GM23338 (cell line): ENCODE measurements at regions not wholly inside any gene's neighbourhood (a gene's known extent, or its start where the extent isn't known, plus 50 kb on each side); places are given as distances from the start of the nearest gene placed in this dataset.

Source experiments
- ATAC-seq: fragments of 200-7000 bp; cut with Tn5 transposase; 3 replicates; pipeline ENCODE4 v1.9.1; 2020
- DNase-seq: peaks from one replicate; pipeline ENCODE4 v3.0.0-alpha.2; 2015; ENCODE audit warnings: low spot score
- H2AFZ ChIP-seq: fragments of 200-600 bp; sonication (generic); 2 replicates; pipeline ENCODE4 v1.8.0; 2016; ENCODE audit warnings: antibody characterized with exemption, mild to moderate bottlenecking, moderate library complexity
- H3F3A ChIP-seq: fragments of 200-600 bp; sonication (generic); replicated peaks from 2 replicates; pipeline ENCODE4 v1.8.0; 2017; ENCODE audit warnings: antibody characterized with exemption, mixed run types, low read depth
- H3K27ac ChIP-seq: fragments of 200-600 bp; sonication (generic); 2 replicates; pipeline ENCODE4 v1.6.1; 2016; ENCODE audit warnings: low read depth
- H3K27me3 ChIP-seq: fragments of 200-600 bp; sonication (generic); 2 replicates; pipeline ENCODE4 v1.8.0; 2016; ENCODE audit warnings: mild to moderate bottlenecking, mixed run types, moderate library complexity; ENCODE audit not compliant: insufficient read depth
- H3K36me3 ChIP-seq: fragments of 200-600 bp; sonication (generic); 2 replicates; pipeline ENCODE4 v1.8.0; 2016; ENCODE audit warnings: mild to moderate bottlenecking; ENCODE audit not compliant: insufficient read depth
- H3K4me1 ChIP-seq: fragments of 200-600 bp; sonication (generic); 2 replicates; pipeline ENCODE4 v1.8.0; 2016; ENCODE audit warnings: mild to moderate bottlenecking, moderate library complexity; ENCODE audit not compliant: insufficient read depth
- H3K4me2 ChIP-seq: fragments of 200-600 bp; sonication (generic); 2 replicates; pipeline ENCODE4 v1.7.1; 2017; ENCODE audit warnings: mixed run types
- H3K4me3 ChIP-seq: fragments of 200-600 bp; sonication (generic); 2 replicates; pipeline ENCODE4 v1.6.1; 2016; ENCODE audit warnings: mixed run types
- H3K79me2 ChIP-seq: fragments of 200-600 bp; sonication (generic); replicated peaks from 2 replicates; pipeline ENCODE4 v1.8.0; 2017; ENCODE audit warnings: mild to moderate bottlenecking; ENCODE audit not compliant: insufficient read depth
- H3K9me2 ChIP-seq: fragments of 200-600 bp; sonication (generic); 2 replicates; pipeline ENCODE4 v1.8.0; 2017; ENCODE audit not compliant: insufficient read depth
- H4K20me1 ChIP-seq: fragments of 200-600 bp; sonication (generic); replicated peaks from 2 replicates; pipeline ENCODE4 v1.8.0; 2017; ENCODE audit warnings: mild to moderate bottlenecking; ENCODE audit not compliant: insufficient read depth
- H3K27ac Mint-ChIP-seq: 2 replicates; pipeline ENCODE4 v1.8.0; 2020; ENCODE audit warnings: inconsistent platforms, mild to moderate bottlenecking, moderate library complexity, mixed read lengths
- H3K27me3 Mint-ChIP-seq: 3 replicates; pipeline ENCODE4 v1.8.0; 2022; ENCODE audit warnings: low read depth, mild to moderate bottlenecking, moderate library complexity, mixed read lengths, inconsistent platforms; ENCODE audit not compliant: insufficient read depth, poor library complexity
- H3K36me3 Mint-ChIP-seq: 3 replicates; pipeline ENCODE4 v1.8.0; 2021; ENCODE audit warnings: low read depth, mild to moderate bottlenecking, inconsistent platforms, moderate library complexity, mixed read lengths
- H3K4me1 Mint-ChIP-seq: 3 replicates; pipeline ENCODE4 v1.8.0; 2020; ENCODE audit warnings: mild to moderate bottlenecking, inconsistent platforms, mixed read lengths
- H3K4me3 Mint-ChIP-seq: 3 replicates; pipeline ENCODE4 v1.8.0; 2021; ENCODE audit warnings: moderate library complexity, mild to moderate bottlenecking, inconsistent platforms, mixed read lengths
- H3K9me3 Mint-ChIP-seq: 3 replicates; pipeline ENCODE4 v1.8.0; 2020; ENCODE audit warnings: moderate library complexity, mild to moderate bottlenecking, inconsistent platforms, mixed read lengths
- CREB1 ChIP-seq: fragments of 250-450 bp; sonication (Bioruptor Pico); IDR thresholded peaks from 2 replicates; pipeline ENCODE4 v1.5.0; 2020; ENCODE audit warnings: low read depth, mild to moderate bottlenecking, moderate library complexity
- CTCF ChIP-seq, 2 experiments: fragments of 200-600 bp in 1 of 2; sonication (generic) in 1 of 2; conservative IDR thresholded peaks; 2 replicates each; pipeline versions ENCODE4 v1.5.1 to v1.6.1; 2016 to 2017; ENCODE audit warnings: antibody characterized with exemption in 2 of 2, low read depth in 2 of 2, mild to moderate bottlenecking in 2 of 2, moderate library complexity in 1 of 2
- EZH2phosphoT487 ChIP-seq: fragments of 200-600 bp; sonication (generic); IDR thresholded peaks from one replicate; pipeline ENCODE4 v1.8.1; 2018; ENCODE audit warnings: antibody characterized with exemption; ENCODE audit not compliant: unreplicated experiment
- JUNB ChIP-seq: IDR thresholded peaks from one replicate; pipeline ENCODE4 v1.6.1; 2016; ENCODE audit warnings: antibody characterized with exemption; ENCODE audit not compliant: unreplicated experiment
- POLR2AphosphoS5 ChIP-seq: IDR thresholded peaks from 2 replicates; pipeline ENCODE4 v1.6.1; 2016; ENCODE audit warnings: antibody characterized with exemption, low read depth
- STAT1 ChIP-seq: IDR thresholded peaks from one replicate; pipeline ENCODE4 v1.6.1; 2016; ENCODE audit warnings: antibody characterized with exemption; ENCODE audit not compliant: unreplicated experiment
- ZNF114 ChIP-seq: fragments of 250-450 bp; sonication (Bioruptor Pico); IDR thresholded peaks from 2 replicates; pipeline ENCODE4 v1.5.0; 2020; ENCODE audit warnings: mild to moderate bottlenecking, moderate library complexity
- TF ChIP-seq, protein P1 (sequence below): fragments of 250-450 bp; sonication (Bioruptor Pico); IDR thresholded peaks from 2 replicates; pipeline ENCODE4 v1.5.0; 2020; ENCODE audit warnings: mild to moderate bottlenecking, moderate library complexity
- TF ChIP-seq, protein P2 (sequence below): IDR thresholded peaks from 2 replicates; pipeline ENCODE4 v1.6.1; 2016; ENCODE audit warnings: antibody characterized with exemption
- TF ChIP-seq, protein P3 (sequence below): IDR thresholded peaks from one replicate; pipeline ENCODE4 v1.6.1; 2018; ENCODE audit warnings: antibody characterized with exemption; ENCODE audit not compliant: unreplicated experiment

DNA sequence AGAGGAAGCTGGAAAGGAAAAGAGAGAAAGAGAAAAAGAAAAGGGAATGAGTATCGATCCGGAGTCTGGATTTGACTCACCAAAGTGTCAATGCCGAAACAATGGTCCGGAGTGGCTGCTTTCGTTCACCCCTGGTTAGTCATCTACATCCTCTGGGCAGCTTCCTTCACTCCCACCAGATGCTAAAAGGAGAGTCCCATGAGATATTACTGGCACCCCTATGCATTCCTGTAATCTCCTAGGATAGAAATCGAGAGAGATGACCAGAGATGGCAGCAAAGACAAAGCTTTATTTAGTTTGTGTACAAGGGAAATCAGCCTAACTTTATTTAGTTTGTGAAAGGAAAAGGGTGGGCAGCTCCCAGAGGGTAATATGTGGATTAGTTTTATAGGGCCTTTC is 622.2 kb downstream of the ZPLD1 start:
- Histone ChIP-seq H3K36me3 (no peaks in the 10 kb centered on the region), H3K9me2 (0 out of 2 replicates have a peak, but pooled peaks cover 14% of the 10 kb centered on the region), H3K27me3 (no peaks in the 10 kb centered on the region), H3K4me3 (no peak overlapping the region), H3F3A (no peaks in the 10 kb centered on the region), H4K20me1 (no peaks in the 10 kb centered on the region), H2AFZ (peak overlapping the region; percentile 54; the same call in 1 of the 2 replicates), H3K4me2 (no peak overlapping the region), H3K27ac (no peak overlapping the region), H3K79me2 (no peaks in the 10 kb centered on the region), H3K4me1 (no peaks in the 10 kb centered on the region)
- no peak overlapping the region for H3K27ac Mint-ChIP-seq
- H3K9me3 Mint-ChIP-seq = no peaks in the 10 kb centered on the region
- H3K4me3 Mint-ChIP-seq = no peak overlapping the region
- no peak for ATAC-seq
- H3K36me3 Mint-ChIP-seq = no peaks in the 10 kb centered on the region
- H3K27me3 Mint-ChIP-seq = peaks cover 3% of the 10 kb centered on the region
- TF ChIP-seq, protein P1, sequence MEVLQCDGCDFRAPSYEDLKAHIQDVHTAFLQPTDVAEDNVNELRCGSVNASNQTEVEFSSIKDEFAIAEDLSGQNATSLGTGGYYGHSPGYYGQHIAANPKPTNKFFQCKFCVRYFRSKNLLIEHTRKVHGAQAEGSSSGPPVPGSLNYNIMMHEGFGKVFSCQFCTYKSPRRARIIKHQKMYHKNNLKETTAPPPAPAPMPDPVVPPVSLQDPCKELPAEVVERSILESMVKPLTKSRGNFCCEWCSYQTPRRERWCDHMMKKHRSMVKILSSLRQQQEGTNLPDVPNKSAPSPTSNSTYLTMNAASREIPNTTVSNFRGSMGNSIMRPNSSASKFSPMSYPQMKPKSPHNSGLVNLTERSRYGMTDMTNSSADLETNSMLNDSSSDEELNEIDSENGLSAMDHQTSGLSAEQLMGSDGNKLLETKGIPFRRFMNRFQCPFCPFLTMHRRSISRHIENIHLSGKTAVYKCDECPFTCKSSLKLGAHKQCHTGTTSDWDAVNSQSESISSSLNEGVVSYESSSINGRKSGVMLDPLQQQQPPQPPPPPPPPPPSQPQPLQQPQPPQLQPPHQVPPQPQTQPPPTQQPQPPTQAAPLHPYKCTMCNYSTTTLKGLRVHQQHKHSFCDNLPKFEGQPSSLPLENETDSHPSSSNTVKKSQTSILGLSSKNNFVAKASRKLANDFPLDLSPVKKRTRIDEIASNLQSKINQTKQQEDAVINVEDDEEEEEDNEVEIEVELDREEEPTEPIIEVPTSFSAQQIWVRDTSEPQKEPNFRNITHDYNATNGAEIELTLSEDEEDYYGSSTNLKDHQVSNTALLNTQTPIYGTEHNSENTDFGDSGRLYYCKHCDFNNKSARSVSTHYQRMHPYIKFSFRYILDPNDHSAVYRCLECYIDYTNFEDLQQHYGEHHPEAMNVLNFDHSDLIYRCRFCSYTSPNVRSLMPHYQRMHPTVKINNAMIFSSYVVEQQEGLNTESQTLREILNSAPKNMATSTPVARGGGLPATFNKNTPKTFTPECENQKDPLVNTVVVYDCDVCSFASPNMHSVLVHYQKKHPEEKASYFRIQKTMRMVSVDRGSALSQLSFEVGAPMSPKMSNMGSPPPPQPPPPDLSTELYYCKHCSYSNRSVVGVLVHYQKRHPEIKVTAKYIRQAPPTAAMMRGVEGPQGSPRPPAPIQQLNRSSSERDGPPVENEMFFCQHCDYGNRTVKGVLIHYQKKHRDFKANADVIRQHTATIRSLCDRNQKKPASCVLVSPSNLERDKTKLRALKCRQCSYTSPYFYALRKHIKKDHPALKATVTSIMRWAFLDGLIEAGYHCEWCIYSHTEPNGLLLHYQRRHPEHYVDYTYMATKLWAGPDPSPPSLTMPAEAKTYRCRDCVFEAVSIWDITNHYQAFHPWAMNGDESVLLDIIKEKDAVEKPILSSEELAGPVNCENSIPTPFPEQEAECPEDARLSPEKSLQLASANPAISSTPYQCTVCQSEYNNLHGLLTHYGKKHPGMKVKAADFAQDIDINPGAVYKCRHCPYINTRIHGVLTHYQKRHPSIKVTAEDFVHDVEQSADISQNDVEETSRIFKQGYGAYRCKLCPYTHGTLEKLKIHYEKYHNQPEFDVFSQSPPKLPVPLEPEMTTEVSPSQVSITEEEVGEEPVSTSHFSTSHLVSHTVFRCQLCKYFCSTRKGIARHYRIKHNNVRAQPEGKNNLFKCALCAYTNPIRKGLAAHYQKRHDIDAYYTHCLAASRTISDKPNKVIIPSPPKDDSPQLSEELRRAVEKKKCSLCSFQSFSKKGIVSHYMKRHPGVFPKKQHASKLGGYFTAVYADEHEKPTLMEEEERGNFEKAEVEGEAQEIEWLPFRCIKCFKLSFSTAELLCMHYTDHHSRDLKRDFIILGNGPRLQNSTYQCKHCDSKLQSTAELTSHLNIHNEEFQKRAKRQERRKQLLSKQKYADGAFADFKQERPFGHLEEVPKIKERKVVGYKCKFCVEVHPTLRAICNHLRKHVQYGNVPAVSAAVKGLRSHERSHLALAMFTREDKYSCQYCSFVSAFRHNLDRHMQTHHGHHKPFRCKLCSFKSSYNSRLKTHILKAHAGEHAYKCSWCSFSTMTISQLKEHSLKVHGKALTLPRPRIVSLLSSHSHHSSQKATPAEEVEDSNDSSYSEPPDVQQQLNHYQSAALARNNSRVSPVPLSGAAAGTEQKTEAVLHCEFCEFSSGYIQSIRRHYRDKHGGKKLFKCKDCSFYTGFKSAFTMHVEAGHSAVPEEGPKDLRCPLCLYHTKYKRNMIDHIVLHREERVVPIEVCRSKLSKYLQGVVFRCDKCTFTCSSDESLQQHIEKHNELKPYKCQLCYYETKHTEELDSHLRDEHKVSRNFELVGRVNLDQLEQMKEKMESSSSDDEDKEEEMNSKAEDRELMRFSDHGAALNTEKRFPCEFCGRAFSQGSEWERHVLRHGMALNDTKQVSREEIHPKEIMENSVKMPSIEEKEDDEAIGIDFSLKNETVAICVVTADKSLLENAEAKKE (CRISPR knock-in tag) = no peak
- TF ChIP-seq STAT1 (no peak), EZH2phosphoT487 (no peak)
- TF ChIP-seq, protein P2, sequence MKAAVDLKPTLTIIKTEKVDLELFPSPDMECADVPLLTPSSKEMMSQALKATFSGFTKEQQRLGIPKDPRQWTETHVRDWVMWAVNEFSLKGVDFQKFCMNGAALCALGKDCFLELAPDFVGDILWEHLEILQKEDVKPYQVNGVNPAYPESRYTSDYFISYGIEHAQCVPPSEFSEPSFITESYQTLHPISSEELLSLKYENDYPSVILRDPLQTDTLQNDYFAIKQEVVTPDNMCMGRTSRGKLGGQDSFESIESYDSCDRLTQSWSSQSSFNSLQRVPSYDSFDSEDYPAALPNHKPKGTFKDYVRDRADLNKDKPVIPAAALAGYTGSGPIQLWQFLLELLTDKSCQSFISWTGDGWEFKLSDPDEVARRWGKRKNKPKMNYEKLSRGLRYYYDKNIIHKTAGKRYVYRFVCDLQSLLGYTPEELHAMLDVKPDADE = no peak
- peaks cover 10% of the 10 kb centered on the region; the same call in 2 of the 3 replicates for H3K4me1 Mint-ChIP-seq
- DNase-seq = no peak

GRCh38 chr3:103057487-103057886 is 622.7 kb downstream of the ZPLD1 start:
- Mint-ChIP-seq H3K9me3 (no peaks in the 10 kb centered on the region), H3K36me3 (no peaks in the 10 kb centered on the region), H3K4me1 (peaks cover 10% of the 10 kb centered on the region; the same call in 2 of the 3 replicates), H3K27me3 (peaks cover 3% of the 10 kb centered on the region), H3K4me3 (no peak overlapping the region), H3K27ac (no peak overlapping the region)
- no peak overlapping the region for H2AFZ ChIP-seq
- no peak for DNase-seq
- H3K36me3 ChIP-seq = no peaks in the 10 kb centered on the region
- H3K4me1 ChIP-seq = no peaks in the 10 kb centered on the region
- no peak for ATAC-seq
- H3K27ac ChIP-seq = no peak overlapping the region
- no peak overlapping the region for H3K4me3 ChIP-seq
- no peaks in the 10 kb centered on the region for H4K20me1 ChIP-seq
- H3K27me3 ChIP-seq = no peaks in the 10 kb centered on the region
- H3K79me2 ChIP-seq = no peaks in the 10 kb centered on the region
- H3K4me2 ChIP-seq = no peak overlapping the region
- H3K9me2 ChIP-seq = 0 out of 2 replicates have a peak, but pooled peaks cover 14% of the 10 kb centered on the region
- H3F3A ChIP-seq = no peaks in the 10 kb centered on the region
- no peak for TF ChIP-seq CTCF (conservative IDR thresholded peaks at IDR 0.05; ENCODE audit: low read depth in 2 of 2)
- no peak for TF ChIP-seq POLR2AphosphoS5
- TF ChIP-seq STAT1 = no peak
- no peak for TF ChIP-seq JUNB
- no peak for TF ChIP-seq CREB1 (CRISPR knock-in tag)
- no peak for TF ChIP-seq ZNF114
- TF ChIP-seq, protein P3, sequence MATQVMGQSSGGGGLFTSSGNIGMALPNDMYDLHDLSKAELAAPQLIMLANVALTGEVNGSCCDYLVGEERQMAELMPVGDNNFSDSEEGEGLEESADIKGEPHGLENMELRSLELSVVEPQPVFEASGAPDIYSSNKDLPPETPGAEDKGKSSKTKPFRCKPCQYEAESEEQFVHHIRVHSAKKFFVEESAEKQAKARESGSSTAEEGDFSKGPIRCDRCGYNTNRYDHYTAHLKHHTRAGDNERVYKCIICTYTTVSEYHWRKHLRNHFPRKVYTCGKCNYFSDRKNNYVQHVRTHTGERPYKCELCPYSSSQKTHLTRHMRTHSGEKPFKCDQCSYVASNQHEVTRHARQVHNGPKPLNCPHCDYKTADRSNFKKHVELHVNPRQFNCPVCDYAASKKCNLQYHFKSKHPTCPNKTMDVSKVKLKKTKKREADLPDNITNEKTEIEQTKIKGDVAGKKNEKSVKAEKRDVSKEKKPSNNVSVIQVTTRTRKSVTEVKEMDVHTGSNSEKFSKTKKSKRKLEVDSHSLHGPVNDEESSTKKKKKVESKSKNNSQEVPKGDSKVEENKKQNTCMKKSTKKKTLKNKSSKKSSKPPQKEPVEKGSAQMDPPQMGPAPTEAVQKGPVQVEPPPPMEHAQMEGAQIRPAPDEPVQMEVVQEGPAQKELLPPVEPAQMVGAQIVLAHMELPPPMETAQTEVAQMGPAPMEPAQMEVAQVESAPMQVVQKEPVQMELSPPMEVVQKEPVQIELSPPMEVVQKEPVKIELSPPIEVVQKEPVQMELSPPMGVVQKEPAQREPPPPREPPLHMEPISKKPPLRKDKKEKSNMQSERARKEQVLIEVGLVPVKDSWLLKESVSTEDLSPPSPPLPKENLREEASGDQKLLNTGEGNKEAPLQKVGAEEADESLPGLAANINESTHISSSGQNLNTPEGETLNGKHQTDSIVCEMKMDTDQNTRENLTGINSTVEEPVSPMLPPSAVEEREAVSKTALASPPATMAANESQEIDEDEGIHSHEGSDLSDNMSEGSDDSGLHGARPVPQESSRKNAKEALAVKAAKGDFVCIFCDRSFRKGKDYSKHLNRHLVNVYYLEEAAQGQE = no peak
